HG03342 (cell line): ENCODE measurements at regions not wholly inside any gene's neighbourhood (a gene's known extent, or its start where the extent isn't known, plus 50 kb on each side); places are given as distances from the start of the nearest gene placed in this dataset.
"Not testable (repeated sequence)": the region's sequence is repeated elsewhere in the genome, so short reads cannot be mapped to it uniquely, and the experiment has no call there.

Experiments
- ATAC-seq: cut with Tn5 transposase; IDR thresholded peaks from one replicate; pipeline ENCODE4 v1.9.1; 2021; ENCODE audit warnings: mild to moderate bottlenecking, moderate library complexity; ENCODE audit not compliant: unreplicated experiment

DNA sequence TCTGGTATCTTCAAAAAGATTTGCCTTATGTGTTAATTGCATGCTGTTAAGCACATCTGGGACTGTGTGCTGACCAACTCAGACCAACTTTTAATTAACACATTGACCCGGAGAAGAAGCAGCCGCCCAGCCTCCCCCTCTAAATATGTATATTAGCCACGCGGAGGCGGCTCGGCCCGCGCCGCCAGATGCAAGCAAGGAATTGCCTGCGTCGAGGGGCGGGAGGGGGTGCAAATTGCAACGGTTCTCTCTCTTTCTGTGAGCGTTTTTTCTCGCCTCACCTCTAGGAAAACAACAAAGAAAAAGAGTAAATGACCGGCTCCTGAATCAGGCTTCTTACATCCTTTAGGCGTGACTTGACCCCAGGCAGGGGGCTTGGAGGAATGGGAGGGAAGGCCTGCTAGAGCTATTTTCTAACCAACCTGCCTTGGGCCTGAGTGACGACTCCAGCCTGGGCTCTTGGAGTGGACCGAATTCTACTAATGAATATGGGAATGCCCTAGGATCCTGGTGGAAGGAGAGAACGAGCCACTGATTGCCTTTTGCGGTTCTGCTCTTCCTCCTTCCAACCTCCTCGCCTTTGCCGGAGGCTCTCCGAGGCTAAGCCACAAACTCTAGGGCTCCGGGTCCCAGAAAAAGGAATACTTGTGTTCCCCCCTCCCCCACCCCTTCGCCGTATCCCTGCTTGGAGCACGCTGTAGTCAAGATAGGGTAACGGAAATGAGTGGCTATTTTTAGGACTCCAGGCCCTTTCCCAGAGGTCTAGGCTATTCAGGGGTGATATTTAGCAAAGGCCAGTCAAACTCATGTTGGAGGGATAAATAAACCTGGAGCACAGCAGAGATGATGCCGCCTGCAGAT is 417.0 kb upstream of the ESRRG start:
- ATAC-seq: no peak

DNA sequence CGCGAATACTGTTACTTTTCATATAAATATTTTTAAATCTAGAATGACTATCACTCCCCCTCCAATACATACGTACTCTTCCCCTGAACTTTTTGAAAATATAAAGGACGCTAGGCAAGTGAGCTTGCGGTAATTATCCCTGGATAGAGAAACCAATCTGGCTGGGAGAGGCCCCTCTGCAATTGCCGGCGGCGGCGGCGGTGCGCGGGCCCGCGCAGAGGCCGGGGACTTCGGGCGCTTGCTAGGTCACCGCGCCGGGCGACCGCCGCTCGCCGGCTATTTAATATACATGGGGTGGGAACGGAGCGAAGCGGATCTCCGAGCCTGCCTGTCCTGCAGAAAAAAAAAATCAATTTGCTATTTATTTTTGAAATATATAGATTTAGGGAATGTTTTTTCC is 416.3 kb upstream of the ESRRG start:
- no peak for ATAC-seq

GRCh38 chr1:217138799-217139466 is 415.7 kb upstream of the ESRRG start:
- ATAC-seq: no peak

DNA sequence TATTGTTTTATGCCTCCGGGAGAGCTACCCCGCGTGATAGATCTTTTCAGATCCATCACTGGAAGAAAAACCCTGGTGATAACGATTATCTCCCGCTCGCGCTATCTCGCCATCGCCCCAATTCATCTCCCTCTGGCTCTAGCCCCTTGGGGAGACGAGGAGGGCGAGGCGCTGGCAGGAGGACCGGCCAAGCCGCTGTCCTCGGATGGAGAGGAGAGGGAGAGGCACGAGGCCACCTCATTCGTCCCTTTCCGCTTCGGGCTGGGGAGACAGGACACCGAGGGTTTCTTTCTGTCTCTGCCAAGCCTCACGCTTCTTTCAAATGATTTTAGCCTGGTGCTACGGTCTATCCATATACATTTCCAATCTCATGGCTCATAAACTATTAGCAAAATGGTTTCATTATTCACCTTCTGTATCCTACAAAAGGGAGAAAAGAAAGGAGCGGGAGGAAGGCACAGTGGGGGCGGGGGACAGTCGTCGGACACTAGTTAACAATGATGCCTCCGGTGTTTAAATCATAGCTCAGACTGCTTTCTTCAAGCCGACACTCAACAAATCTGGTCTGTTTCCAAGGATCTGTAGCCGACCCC is 415.0 kb upstream of the ESRRG start:
- no peak for ATAC-seq

- ATAC-seq: no peak
Observed at GRCh38 chr1:217137210-217137881, 414.1 kb upstream of the ESRRG start.

DNA sequence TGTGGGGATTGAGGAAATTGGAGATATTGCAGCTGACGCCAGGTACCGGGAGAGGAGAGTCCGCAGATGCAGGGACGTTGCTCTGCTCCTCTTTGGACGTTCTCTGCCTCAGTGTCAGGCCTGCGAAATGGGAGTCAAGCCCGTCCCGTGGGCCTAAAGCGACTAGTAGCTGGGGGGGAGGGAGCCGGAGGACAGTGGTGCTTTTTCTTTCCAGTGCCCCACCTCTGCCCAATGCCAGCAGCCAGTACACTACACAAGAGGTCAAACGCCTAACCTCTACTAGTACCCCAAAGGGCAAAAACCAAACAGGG is 413.6 kb upstream of the ESRRG start:
- no peak for ATAC-seq

GRCh38 chr1:217135987-217136894 is 413.0 kb upstream of the ESRRG start:
- no peak for ATAC-seq

- ATAC-seq: no peak
Observed at GRCh38 chr1:217135569-217135915, 412.3 kb upstream of the ESRRG start.

GRCh38 chr1:217134857-217135568 is 411.8 kb upstream of the ESRRG start:
- no peak for ATAC-seq

- no peak for ATAC-seq
Observed at GRCh38 chr1:217133958-217134856, 411.0 kb upstream of the ESRRG start.

- no peak for ATAC-seq
Observed at GRCh38 chr1:217133092-217133491, 409.9 kb upstream of the ESRRG start.

- ATAC-seq: not testable (repeated sequence)
Observed at GRCh38 chr1:217123340-217123739, 400.1 kb upstream of the ESRRG start.

DNA sequence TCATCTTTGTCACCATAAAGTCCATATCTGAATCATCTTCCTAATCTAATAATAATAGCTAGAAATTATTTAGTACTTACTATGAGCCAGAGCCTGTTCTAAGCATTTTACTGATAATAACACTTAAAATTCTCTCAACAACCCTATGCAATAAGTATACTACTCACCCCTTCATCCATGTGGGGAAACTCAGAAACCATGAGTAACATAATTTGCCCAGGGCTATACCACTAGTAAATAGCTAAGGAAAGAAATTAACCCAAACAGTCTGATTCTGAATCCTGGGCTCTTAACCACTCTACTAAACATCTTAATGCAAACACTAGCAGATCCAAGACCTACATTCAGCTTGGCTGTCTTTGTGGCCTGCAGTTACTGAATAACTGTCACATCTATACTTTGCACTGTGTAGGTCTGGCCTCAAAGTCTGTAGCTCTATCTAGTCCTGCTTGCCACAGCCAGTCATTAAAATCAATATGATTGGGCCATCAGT is 394.8 kb upstream of the ESRRG start:
- ATAC-seq: no peak

DNA sequence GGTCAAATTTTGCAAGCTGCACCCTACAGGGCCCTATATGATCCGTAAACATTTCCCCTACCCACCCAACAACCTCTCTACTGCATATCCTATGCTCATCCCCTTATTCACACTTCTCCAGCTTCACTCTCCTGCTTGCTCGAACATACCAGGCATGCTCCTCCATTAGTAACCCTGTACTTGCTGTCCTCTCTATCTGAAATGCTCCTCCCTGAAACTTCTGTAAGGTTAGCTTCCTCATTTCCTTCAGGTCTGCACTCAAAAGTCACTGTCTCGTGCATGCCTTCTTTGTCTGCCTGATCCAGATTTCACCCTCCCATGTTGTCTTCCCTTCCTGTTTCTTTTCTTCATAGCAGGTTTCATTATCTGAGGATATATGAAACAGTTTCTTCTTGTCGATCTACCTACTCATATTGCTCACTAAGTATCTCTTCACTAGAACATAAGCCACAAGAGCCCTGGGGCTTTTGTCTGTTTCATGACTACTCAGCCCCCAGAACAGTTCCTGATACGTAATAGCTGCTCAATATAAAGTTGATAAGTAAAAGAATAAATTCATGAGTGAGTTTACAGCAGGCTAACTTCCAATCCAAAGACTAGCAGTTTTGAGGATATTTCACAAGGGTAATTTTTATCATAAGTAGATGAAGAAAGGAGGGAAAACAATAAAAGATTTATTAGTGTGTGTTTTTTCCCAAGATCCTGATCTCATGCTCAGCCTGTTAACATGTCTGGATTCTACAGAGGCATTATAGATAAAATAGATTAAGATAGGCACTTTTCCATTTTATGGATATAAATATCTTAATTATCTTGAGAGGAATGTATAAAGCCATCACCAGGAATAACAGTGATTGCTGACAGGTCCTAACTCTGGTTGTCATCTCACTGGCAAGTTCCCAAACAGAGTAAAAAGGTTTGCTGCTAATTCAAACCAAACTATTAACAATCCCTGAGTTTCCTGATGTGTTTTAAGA is 392.5 kb upstream of the ESRRG start:
- no peak for ATAC-seq

DNA sequence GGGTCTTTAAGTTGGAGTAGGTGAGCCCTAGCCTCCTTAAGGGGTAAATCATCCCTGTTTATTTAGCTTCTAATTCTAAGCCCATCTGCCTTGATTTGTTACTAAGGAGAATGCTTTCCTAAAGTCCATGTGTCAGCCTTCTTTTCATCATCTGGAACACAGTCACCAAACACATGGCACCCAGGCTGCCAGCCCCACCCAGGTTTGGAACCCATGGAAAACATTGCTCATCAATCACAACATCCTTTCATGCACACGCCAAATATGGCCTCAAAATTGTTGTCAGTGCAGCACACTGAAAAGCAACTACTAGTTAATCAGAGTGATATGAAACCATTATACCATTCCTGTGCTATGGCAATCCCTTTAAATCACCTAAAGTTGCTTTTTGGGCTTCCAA is 386.7 kb upstream of the ESRRG start:
- ATAC-seq: no peak

DNA sequence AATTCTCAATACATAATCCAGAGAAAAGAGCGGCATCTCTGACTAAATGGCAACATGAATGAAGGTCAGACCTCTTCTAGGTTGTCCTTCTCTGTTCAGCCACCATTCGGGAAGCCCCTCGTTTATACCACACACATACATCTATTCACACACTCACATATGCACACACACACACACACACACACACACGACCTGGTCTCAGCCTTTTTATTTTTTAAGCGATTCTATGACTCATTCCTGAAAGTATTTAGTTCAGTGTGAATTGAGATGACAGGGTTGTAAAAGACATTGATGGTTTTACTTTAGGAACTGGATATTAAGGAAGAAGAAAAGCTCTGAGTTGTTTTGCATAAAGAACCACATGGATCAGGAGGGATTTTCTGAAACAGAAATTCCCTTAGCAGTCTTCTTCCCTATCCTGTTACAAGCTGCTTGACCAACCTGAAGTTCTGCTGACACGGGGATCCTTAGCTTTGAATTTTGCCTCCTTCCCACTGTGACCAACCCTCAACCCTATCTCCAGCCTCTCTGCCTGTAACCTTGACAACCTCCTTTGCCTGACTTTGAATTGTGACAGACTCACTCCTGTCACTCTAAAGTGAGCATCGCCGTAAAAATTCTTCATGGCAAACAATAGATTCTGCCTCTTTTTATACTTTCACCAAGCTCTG is 383.1 kb upstream of the ESRRG start:
- ATAC-seq: no peak

GRCh38 chr1:217105437-217105836 is 382.2 kb upstream of the ESRRG start:
- no peak for ATAC-seq
